ENCODE measurements at regions not wholly inside any gene's neighbourhood (a gene's known extent, or its start where the extent isn't known, plus 50 kb on each side); places are given as distances from the start of the nearest gene placed in this dataset.
"Not testable (repeated sequence)": the region's sequence is repeated elsewhere in the genome, so short reads cannot be mapped to it uniquely, and the experiment has no call there.

DNA sequence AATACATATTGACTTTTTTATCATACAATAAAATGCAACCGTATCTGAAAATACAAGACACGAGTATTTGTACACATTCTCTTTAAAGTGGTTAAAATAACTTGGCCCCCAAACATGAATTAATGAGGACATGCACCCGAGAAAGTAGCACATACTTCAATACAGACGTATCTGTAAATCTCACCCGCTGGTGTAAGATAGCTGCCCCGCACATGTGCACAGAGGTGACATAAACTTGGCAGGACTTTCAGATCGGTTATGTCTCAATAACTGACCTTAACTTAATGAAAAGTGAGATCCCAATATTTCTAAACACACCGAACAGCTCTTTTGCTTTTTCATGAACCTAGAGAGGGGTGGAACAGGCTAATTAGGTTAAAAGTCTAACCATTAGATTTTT, 91.5 kb upstream of the RPS6KA2 start:
- no peak for DNase-seq

DNA sequence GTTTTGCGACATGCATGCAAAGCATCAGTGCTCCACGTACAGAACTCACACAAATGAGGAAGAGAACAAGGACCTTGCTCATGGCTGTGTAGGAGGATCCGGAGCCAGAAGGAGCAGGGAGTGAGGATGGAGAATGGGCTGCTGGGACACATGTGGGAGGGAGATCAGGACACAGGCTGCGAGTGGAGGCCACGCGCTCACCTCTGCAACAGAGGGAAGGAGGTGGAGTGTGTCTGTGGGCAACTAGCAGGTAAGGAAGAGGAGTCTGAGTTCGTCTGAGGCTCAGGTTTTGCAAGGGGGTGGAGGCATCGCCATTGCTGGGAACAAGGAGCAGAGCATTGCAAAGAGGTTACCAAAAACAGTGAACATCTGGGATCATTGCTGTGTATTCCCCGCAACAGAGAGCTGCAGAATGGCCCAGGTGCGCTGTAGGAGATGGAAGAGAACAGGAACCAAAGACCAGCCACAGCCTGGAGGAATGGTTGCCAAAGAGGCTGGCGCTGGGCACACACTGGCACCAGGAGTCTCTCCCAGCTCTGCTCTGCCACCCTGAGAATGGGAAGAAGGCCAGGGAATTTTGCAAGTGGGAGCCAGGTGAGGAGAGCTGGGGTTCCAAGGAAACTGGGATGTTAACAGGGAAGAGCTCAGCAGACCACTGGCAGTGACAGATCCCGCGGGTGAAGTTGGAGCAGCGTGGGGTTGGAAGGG, 90.0 kb upstream of the RPS6KA2 start:
- no peak for DNase-seq

DNA sequence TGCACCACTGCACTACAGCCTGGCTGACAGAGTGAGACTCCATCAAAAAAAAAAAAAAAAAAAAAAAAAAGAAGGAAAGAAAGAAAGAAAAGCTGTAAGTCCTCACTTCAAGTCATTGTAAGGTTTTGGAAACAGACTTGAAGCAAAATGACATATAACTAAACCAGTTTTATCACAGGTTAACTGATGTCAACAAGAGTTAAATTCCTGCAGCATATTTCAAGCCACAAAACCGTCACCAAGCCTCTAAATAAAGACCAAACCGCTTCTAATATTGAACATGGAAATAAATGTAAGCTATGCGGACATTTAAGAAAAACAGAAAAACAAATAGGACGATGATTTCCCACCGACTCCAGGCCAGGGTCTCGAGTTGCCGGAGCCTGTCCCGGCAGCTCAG, 88.9 kb upstream of the RPS6KA2 start:
- DNase-seq, result no peak

DNA sequence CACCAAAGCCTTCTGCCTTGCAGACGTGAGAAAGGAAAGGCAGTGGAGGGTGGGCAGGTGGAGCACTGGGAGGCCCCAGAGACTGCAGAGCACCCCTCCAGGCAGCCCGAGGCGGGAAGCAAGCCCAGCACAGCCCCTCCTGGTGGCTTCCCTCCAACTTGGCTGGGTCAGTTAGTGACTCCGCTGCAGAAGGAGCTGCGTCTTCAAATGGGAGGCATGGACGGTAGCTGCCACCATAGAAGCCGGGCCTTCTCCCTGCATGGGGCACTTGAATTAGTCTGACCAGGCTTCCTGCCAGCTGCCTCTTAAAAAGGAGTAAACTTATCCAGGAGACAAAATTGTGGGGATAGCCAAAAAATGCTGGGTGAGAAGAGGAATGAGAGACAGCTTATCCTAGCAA, 88.0 kb upstream of the RPS6KA2 start:
- DNase-seq, result no peak

DNA sequence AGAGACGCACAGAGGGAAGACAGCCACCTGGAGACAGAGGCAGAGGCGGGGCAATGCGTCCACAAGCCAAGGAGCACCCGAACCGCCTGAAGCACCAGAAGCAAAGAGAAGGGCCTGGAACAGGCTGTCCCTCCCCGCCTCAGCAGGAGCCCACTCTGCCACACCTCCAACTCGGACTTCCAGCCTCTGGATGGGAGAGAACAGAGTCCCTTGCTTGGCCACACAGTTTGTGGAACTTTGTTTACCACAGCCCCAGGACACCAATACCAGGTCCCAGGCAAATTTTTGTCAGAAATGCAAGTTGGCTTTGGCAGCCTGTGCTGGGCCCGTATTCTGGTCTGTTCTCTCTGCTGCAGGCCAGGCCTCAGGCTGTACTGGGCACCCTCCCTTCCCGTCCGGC, 87.5 kb upstream of the RPS6KA2 start:
- no peak for DNase-seq

DNA sequence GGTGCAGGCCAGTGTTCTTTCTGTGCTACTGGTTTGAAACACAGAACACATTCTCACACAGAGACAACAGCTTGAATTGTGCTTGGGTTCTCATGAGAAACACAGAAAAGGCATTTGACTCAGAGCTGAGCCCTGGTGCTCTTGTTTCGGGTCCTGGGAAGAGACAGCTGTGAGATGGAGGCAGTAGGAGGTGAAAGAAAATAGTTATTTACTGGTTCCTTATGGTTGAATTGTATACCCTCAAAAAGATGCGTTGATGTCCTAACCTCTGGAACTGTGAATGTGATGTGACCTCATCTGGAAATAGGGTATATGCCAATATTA, 87.1 kb upstream of the RPS6KA2 start:
- DNase-seq, result no peak

DNA sequence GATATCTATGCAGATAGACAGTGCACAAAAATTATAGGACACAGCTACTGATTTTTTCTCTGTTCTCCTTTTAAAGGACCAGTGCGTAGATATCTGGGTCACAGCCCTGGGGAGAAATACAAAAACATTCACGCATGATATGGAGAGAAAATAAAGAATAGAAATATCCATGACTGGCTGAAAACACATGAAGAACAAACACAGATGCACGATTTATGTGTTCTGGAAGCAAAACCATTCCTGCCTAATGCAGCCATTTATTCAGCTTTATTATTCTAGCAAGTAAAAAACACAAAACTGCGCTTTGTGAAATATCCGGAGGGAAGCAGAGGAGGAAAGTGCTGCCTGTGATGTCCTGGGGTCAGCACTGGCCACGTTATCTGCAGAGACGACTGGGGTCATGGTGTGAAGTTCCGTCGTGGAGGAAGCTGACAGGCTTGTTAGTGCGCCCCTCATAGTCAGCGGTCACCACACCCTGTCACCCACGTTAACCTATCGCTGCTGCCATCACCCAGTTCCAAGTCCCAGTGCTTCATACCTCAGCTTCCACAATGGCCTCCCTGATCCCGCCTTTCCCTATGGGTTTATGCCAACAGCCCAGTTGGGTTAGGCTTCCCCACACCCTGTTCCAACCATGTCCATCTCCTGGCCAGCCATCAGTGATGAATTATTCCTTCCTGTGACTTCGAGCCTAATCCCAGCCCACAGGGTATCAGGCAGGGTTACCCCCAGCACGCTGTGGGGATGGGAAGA, 86.6 kb upstream of the RPS6KA2 start:
- DNase-seq, result no peak

DNA sequence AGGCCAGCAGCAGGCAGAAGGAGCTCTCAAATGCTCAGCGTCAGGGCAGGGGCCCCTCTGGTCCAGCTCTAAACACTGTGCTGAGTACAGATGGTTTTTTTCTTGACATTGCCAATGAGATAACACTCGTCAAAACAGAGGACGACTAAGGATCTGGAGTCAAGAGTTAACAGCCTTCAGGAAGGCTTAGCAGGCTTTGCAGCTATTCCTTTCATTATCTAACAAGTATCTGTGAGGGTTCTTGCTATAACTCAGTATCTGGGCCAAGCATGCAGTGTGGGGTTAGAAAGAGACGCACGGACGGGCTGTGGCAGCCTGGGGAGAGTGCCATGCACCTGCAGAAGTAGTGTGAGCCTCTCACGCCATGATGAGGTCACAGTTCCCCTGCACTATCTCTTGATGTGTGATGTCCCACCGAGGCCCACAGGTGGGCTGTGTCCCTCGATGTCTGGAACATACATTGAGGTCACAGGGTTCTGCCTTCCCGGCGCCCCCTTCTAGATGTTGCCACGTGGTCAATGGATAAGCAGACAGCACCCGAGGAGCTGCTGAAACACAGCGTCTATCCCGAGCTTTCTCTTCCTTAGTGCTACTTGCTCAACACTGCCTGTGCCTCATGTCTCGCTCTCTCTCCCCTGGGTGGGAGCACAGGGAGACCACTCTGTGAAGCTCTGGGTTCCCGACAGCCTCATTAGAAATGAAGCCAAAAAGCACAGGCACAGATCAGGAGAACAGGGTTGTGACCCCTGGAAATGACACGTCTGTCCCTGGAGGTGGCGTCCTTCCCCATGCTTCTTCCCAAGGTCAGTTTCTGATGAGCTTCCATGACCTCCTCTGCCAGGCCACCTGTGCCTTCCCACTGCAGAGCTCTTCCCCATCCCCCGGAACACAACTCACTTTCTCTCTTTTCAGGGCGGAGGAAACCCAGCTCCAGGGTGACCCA, 85.5 kb upstream of the RPS6KA2 start:
- no peak for DNase-seq

DNA sequence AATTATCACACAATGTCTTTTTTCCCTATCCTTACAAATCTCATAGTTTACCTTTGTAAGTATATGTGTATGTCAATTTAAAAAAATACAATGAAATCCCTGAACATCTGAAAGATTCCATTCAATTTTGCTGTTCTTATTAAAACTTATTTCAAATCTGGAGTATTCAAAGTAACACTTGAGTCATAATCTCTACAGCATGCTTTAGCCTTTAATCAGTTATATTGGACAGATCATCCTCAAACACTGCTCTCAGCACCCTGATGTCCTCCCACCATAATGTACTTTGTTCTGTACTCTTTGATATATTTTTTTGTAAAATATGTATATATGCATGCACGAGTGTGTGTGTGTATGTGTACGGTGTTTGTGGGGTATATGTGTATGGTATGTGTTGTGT, 83.0 kb upstream of the RPS6KA2 start:
- DNase-seq, result no peak

DNA sequence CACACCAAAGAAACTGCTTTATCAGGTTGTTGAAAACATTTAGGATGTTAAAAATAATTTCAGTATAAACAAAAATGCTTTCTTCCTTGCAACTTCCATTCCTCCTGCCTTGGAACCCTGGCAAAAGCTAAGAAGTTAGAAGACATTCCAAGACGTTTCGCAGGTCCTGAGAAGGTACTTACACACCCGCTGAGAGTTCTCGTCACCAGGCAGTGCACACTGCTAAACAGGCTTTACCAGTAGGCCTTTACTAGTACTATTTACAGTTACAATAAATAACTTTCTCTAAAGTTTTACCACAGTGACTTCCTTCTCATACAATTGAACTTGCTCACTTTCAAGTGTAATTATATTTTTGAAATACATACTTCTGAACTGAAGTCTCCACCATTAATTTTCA, 81.4 kb upstream of the RPS6KA2 start:
- DNase-seq, result no peak

DNA sequence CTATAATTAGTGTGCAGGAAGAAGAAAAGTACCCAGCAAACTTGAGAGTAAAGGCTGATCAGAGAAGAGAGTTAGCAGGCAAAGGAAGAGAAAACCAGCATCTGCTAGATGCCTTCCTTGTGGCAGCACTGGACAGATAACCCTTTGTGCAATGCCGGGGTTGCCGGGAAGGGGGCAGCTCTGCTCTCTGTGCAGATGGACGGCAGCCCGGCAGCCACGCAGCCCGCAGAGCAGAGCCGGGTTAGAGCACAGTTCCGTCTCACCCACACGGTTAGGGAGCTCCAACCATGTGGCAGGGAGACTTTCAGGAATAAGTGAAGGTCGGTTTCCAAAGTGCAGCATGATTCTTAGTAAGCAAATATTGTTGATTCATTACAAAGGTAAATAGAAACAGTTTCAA, 80.0 kb upstream of the RPS6KA2 start:
- no peak for DNase-seq

DNA sequence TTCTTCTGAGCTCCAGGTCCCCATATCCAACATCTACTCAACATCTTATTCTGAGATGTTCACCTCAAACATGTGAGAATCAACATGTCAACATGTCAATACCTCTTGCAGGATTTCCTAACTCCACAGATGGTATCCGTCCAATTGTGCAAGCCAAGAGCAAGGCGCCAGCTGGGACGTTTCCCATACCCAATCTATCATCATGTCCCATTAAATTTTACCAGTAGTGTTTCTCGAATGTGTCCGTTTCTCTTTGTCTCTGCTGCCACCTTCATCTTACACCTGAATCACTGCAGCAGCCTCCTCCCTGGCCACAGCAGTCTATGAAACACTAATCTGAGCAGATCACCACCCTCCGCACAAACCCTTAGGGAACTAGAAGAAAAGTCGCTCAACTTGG, 78.0 kb upstream of the RPS6KA2 start:
- no peak for DNase-seq

DNA sequence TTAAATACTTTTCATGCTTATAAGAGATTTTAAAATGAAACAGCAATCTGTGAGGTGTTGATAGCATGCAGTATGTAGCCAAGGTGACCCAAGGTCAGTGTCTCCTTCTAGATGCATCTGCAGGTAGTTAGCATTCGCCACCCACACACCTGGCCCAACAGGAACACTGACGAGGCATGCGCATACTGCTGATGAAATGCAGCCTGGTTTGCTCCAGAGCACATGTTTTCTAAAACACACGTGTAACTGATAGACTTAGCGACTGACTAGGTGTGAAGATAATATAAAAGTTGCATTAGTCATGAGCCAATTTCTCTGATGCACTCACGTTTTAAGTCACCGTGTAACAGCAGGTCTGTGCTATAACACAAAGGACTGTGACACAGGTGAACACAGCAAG, 77.1 kb upstream of the RPS6KA2 start:
- DNase-seq, result no peak

DNA sequence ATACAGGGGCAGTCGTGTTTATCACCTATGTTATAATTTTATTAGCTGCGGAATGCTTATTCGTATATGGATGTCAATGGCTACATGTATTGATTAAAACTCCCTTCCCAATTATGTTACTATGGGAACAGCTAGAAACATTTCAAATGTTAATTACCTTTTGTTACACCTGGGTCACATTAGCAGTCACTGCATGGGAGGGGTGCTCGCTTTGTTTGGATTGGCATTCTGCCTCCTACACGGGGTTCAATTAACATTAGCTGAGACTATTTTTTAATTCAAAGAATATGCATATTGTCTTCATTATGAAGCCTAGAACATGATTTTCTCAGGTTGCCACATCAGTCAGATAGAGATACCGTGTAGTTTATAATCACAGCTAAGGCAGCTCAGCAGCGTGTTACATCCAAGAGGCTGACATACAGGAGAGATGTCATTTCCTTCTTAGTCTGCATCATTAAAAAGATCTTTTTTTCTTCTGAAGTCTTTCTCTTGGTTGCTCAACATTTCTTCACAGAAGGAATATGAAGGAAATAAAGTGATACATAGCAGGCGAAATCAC, 76.2 kb upstream of the RPS6KA2 start:
- DNase-seq, result no peak

DNA sequence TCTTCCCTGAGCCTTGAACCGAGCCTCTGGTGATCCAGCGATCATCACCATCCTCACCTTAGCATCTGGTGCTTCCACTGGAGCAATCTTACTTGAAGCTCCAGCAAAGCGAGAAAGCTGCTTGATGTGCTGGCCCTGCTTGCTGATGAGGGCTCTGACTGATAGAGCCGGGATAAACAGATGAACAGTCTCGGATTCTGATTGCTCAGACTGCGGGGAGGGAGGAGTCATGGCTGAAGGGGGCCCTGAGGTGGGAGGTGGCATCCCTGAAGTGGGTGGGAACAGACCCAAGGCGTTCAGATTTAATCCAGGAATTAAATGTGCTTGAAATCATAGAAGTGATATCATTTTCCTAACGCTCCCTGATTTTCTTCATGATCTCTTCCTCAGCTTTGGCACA, 74.4 kb upstream of the RPS6KA2 start:
- DNase-seq, result not testable (repeated sequence)

DNA sequence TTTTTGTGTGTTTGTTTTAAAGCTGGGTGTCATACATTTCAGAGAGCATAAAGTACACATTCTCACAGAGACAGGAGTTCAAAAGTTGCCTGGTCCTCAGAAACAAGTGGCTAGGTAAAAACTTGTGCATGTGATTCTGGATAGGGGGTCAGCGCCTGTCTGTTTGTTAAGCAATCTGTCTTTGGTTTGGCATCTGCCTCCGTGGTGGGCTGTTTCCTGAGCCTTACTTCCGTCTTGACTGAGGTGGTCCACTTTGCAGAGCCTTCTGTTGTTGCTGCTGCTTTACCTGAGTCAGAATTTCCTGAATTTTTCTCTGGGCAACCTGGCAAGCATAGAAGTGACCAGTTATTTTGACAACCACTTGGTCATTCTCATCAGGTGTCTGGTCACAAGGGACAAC, 73.8 kb upstream of the RPS6KA2 start:
- DNase-seq, result not testable (repeated sequence)

DNA sequence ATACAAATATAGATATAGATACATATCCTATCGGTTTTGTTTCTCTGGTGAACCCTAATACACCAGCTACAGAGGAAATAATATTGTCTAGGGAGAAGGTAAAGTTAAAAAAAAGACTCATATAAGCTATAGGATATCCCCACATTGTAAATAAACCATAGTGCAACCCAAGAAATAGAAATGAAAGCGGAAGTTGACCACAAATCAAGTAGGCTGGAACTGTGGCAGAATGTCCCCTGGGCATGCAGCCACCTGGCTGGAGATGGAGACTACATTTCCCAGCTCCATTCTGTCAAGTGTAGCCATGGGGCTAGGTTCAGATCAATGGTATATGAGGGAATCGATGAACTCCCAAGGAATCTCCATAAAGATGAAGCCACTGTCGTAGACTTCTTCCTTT, 70.1 kb upstream of the RPS6KA2 start:
- DNase-seq, result no peak

DNA sequence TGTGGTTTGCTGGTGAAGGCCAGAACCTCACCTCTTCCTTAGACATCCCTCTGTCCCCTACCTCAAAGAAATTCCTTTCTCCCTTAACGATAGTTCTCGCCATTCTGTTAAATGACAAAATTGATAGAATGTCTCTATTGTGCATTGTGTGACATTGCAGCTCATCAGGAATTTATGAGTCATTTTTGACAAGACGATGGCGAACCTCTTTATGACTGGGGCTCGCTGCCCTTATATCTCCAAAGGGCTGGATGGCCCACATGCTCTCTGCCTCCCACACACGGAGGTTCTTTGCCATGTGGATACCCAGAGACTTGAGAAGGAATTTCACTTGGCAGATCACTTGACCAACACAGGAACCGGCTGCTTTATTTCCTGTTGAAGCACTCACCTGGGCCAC, 66.8 kb upstream of the RPS6KA2 start:
- DNase-seq, result no peak

DNA sequence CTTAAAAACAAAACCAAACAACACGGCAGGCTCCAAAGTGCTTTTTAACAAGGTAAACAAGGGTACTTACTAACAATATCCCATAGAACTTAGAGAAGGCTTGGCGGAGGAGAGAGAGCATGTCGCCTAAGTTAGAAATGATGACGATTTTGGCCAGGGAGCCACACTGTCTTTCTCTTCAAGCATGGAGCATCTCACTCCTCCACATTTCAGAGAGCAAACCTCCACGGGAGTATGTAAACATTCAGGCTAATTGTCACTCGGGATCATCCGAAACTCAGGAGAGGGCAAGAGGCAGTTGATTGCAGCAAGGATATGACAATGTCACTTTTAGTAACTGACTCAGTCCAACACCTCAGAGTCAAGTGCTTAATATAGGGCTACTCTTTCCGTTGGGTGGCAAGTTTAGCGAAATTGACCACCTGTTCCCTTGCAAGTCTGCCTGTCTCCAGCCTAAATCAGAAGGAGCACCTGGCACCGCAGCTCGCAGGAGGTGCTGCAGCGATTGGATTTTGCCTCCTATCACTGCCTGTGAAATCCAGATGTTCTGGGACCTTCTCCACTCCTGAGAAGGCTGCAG, 65.8 kb upstream of the RPS6KA2 start:
- DNase-seq, result no peak

DNA sequence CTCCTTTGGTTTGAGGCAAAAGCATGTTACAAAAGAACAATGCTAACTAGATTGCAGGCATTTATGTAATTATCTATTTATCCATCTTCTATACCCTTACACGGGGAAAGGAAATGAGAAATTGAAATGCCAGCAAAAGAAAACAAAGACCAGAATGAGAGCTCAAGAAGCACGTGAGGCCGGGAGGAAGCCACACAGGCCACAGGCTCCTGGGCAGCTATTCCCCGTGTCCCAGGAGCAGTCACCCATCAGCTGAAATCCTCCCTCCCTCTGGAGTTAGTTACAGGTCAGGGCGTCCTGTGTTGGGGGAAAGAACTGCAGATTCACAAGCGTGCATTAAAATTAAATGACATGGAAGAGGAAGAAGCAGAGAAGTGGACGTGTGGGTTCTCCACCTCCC, 64.7 kb upstream of the RPS6KA2 start:
- no peak for DNase-seq

DNA sequence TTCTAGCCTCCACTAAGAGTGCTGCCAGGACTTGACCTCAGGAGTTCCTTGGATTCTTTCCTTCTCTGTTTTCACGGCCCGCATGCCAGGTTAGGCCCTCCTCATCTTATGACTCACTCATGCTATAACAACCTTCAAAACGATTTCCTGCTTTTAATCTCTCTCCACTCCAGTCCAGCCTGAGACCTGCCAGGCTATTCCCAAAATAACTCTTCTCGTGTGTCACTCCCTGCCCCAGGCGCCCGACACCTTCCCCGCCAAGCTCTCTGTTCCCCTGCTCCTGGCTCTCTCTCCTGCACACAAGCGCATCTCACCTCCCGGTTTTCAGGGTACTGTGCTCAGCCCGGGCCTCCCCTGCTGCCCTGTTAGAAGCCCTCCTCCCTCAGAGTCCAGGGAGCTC, 64.1 kb upstream of the RPS6KA2 start:
- no peak for DNase-seq

DNA sequence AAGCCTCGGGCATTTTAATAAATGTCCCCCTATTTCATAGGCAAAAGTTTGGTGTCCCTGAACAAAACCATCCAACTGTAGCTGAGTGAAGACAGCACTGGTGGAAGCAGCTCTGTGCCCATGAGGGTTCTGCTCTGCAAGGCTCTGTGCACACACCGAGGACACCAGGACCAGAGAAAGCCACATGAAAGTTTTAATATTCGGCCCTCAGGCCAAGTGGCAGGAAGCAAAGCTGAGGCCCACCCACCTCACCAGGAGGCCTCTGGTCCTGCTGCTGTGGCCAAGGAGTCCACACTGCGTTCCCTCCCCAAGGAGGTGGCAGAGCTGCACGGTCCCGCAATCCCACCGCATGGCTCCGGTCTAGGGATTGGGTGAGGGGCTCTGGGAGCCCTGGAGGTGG, 62.6 kb upstream of the RPS6KA2 start:
- DNase-seq, result no peak

DNA sequence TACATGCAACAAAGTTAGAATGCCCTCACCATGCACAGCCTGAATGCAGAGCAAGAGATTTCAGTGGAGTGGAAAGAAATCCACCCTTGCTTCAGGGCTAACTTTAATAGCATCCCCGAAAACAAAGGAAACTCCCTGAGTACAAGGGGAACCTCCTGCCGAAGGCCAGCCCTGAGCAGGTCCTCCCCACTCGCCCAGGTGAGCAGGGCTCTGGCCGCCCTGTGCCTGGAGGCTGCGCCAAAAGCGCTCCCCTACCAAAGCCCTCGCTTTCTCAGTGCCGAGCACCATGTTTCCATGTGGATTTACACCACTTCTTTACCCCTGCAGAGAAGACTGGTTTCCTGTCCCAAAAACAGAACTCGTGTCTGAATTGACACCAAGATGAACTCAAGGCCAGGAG, 61.9 kb upstream of the RPS6KA2 start:
- DNase-seq, result no peak

All from CD4-positive, alpha-beta T cell treated with Interleukin-4 for 4 hours (primary cell).